GM12878 (cell line): ENCODE measurements at regions not wholly inside any gene's neighbourhood (a gene's known extent, or its start where the extent isn't known, plus 50 kb on each side); places are given as distances from the start of the nearest gene placed in this dataset.

ENCODE experiments used
- ATAC-seq: fragments of 200-7000 bp; cut with Tn5 transposase; 3 replicates; pipeline ENCODE4 v1.9.1; 2020; ENCODE audit warnings: mild to moderate bottlenecking, moderate library complexity
- BruUV-seq: library from RNA; stranded (reverse); fragments of 400-500 nt; replicated peaks from 2 replicates; lab custom pipeline; 2021; lab: Mats Ljungman, UMichigan
- CTCF ChIA-PET: fragments of 300-600 bp; sonication (Branson Sonifier 250); formaldehyde crosslinking; extraction: SDS; loops from one replicate; lab custom pipeline; 2021; ENCODE audit warnings: inconsistent platforms; lab: Yijun Ruan, JAX
- POLR2A ChIA-PET: fragments of 350-600 bp; formaldehyde crosslinking; extraction: SDS; loops from one replicate; lab custom pipeline; 2021; ENCODE audit warnings: inconsistent platforms; lab: Charles Lee
- RAD21 ChIA-PET: fragments of 300-600 bp; sonication (Branson Sonifier 250); formaldehyde crosslinking; loops from one replicate; lab custom pipeline; 2023; ENCODE audit warnings: antibody characterized with exemption; ENCODE audit not compliant: unreplicated experiment; lab: Charles Lee
- SMC1A ChIA-PET: fragments of 300-600 bp; sonication (Branson Sonifier 250); formaldehyde crosslinking; loops from one replicate; lab custom pipeline; 2023; ENCODE audit not compliant: unreplicated experiment, uncharacterized antibody; lab: Charles Lee
- DNase-seq: peaks from one replicate; pipeline ENCODE4 v3.0.0-alpha.2; 2011; ENCODE audit warnings: low read depth, low spot score
- FAIRE-seq: peaks from 3 replicates; lab custom pipeline; 2011; peaks lifted over from hg19 to GRCh38; lab: Jason Lieb, UNC
- H2AFZ ChIP-seq: 2 replicates; pipeline ENCODE4 v1.6.0; 2011; ENCODE audit warnings: low read depth, low read length, control low read depth; ENCODE audit not compliant: control insufficient read depth
- H3K27ac ChIP-seq: 2 replicates; pipeline ENCODE4 v1.5.1; 2011; ENCODE audit warnings: control low read depth; ENCODE audit not compliant: control insufficient read depth, insufficient read depth
- H3K27me3 ChIP-seq, 2 experiments: replicated peaks in 1 of 2; 2 replicates each; pipeline versions ENCODE4 v1.6.0 to v1.6.1; 2011; ENCODE audit warnings: low read length in 1 of 2; ENCODE audit not compliant: control insufficient read depth in 2 of 2, insufficient read depth in 2 of 2
- H3K36me3 ChIP-seq, 2 experiments: 2 replicates each; pipeline ENCODE4 v1.5.1; 2011; ENCODE audit warnings: low read length in 1 of 2; ENCODE audit not compliant: control insufficient read depth in 2 of 2, insufficient read depth in 2 of 2
- H3K4me1 ChIP-seq: 2 replicates; pipeline ENCODE4 v1.6.1; 2011; ENCODE audit warnings: mild to moderate bottlenecking, low read length, moderate library complexity, mixed read lengths; ENCODE audit not compliant: control insufficient read depth, insufficient read depth
- H3K4me2 ChIP-seq: 2 replicates; pipeline ENCODE4 v1.6.0; 2011; ENCODE audit warnings: control low read depth; ENCODE audit not compliant: control insufficient read depth, insufficient read depth
- H3K4me3 ChIP-seq: fragments of 200-600 bp; sonication (generic); 2 replicates; pipeline ENCODE4 v1.5.1; 2016
- H3K79me2 ChIP-seq: 2 replicates; pipeline ENCODE4 v1.6.0; 2011; ENCODE audit warnings: low read length; ENCODE audit not compliant: control insufficient read depth, insufficient read depth
- H3K9ac ChIP-seq: 2 replicates; pipeline ENCODE4 v1.8.0; 2011; ENCODE audit warnings: low read length, control low read depth, mixed read lengths; ENCODE audit not compliant: control insufficient read depth, insufficient read depth
- H3K9me3 ChIP-seq: replicated peaks from 3 replicates; pipeline ENCODE4 v1.5.1; 2011; ENCODE audit warnings: mild to moderate bottlenecking, low read length; ENCODE audit not compliant: control insufficient read depth, insufficient read depth
- H4K20me1 ChIP-seq: 2 replicates; pipeline ENCODE4 v1.6.0; 2011; ENCODE audit not compliant: control insufficient read depth, insufficient read depth
- BCL11A ChIP-seq: IDR thresholded peaks from 2 replicates; pipeline ENCODE4 v1.6.1; 2011; ENCODE audit warnings: low read depth, low read length
- CHD2 ChIP-seq: IDR thresholded peaks from 2 replicates; pipeline ENCODE4 v1.6.1; 2011; ENCODE audit warnings: low read depth, low read length, improper control_type of control experiment, borderline replicate concordance
- CREM ChIP-seq: IDR thresholded peaks from 2 replicates; pipeline ENCODE4 v1.6.1; 2014; ENCODE audit warnings: antibody characterized with exemption, low read depth
- E2F4 ChIP-seq: IDR thresholded peaks from 2 replicates; pipeline ENCODE4 v1.6.1; 2012; ENCODE audit warnings: low read depth, low read length, improper control_type of control experiment
- EZH2 ChIP-seq: IDR thresholded peaks from 2 replicates; pipeline ENCODE4 v1.6.1; 2012; ENCODE audit warnings: low read depth, mild to moderate bottlenecking, control low read depth, inconsistent platforms, low read length, borderline replicate concordance; ENCODE audit not compliant: control insufficient read depth
- GABPA ChIP-seq: IDR thresholded peaks from 2 replicates; pipeline ENCODE4 v1.6.1; 2014; ENCODE audit warnings: antibody characterized with exemption, low read depth, mild to moderate bottlenecking, inconsistent platforms
- IRF4 ChIP-seq: IDR thresholded peaks from 2 replicates; pipeline ENCODE4 v1.6.1; 2011; ENCODE audit warnings: low read depth, low read length
- MEF2A ChIP-seq: IDR thresholded peaks from 2 replicates; pipeline ENCODE4 v1.6.1; 2011; ENCODE audit warnings: low read depth, mild to moderate bottlenecking, low read length, moderate library complexity; ENCODE audit not compliant: insufficient read depth
- POLR2AphosphoS2 ChIP-seq: IDR thresholded peaks from 2 replicates; pipeline ENCODE4 v1.6.1; 2011; ENCODE audit warnings: low read depth, mild to moderate bottlenecking, low read length, improper control_type of control experiment, moderate library complexity
- RAD21 ChIP-seq: IDR thresholded peaks from 2 replicates; pipeline ENCODE4 v1.6.1; 2011; ENCODE audit warnings: mild to moderate bottlenecking, low read depth, low read length, moderate library complexity; ENCODE audit not compliant: insufficient read depth
- REST ChIP-seq: IDR thresholded peaks from 2 replicates; pipeline ENCODE4 v1.6.1; 2012; ENCODE audit warnings: mild to moderate bottlenecking, low read depth, low read length
- RFX5 ChIP-seq: IDR thresholded peaks from 2 replicates; pipeline ENCODE4 v1.6.1; 2011; ENCODE audit warnings: low read depth, low read length, improper control_type of control experiment
- RUNX3 ChIP-seq: IDR thresholded peaks from 2 replicates; pipeline ENCODE4 v1.6.1; 2012; ENCODE audit warnings: low read length, inconsistent platforms
- SP1 ChIP-seq: IDR thresholded peaks from one replicate; pipeline ENCODE4 v1.6.1; 2011; ENCODE audit warnings: low read depth, low read length
- YY1 ChIP-seq: IDR thresholded peaks from 2 replicates; pipeline ENCODE4 v1.6.1; 2011; ENCODE audit warnings: low read depth, mild to moderate bottlenecking, low read length
- ZNF207 ChIP-seq: fragments of 450-650 bp; IDR thresholded peaks from 2 replicates; pipeline ENCODE4 v1.6.1; 2014; ENCODE audit warnings: antibody characterized with exemption, mild to moderate bottlenecking, borderline replicate concordance
- ZNF217 ChIP-seq: fragments of 450-650 bp; IDR thresholded peaks from 2 replicates; pipeline ENCODE4 v1.6.1; 2017; ENCODE audit warnings: antibody characterized with exemption, mild to moderate bottlenecking
- in situ Hi-C: fragments of 300-500 bp; cut with MboI; formaldehyde crosslinking; loops from 9 replicates; pipeline ENCODE4 v1.14.3; 2018; ENCODE audit warnings: mixed read lengths
- intact Hi-C: fragments of 100-400 bp; cut with micrococcal nuclease; formaldehyde crosslinking; loops from one replicate; pipeline ENCODE4 v1.14.2; 2022; ENCODE audit not compliant: unreplicated experiment
- TF ChIP-seq, protein P1 (sequence below): fragments of 450-650 bp; IDR thresholded peaks from 2 replicates; pipeline ENCODE4 v1.6.1; 2016; ENCODE audit warnings: mild to moderate bottlenecking, moderate library complexity, borderline replicate concordance
- TF ChIP-seq, protein P2 (sequence below): IDR thresholded peaks from 2 replicates; pipeline ENCODE4 v1.6.1; 2012; ENCODE audit warnings: low read depth, low read length, improper control_type of control experiment

- H3K9ac ChIP-seq, result no peak overlapping the region
- no peak overlapping the region for H3K4me2 ChIP-seq
- no peak overlapping the region for H3K4me3 ChIP-seq
- no peak overlapping the region for H2AFZ ChIP-seq
- H3K27ac ChIP-seq, result no peak overlapping the region
- intact Hi-C loops (no loop called here), in situ Hi-C loops (no loop called here)
- CTCF ChIA-PET, result interaction anchor here (1.7 kb wide), 1 partner anchor 28 kb away, joined by 5 read pairs; no protein-coding TSS in a partner anchor
- no peaks in the 10 kb centered on the region for H3K79me2 ChIP-seq
- no peaks in the 10 kb centered on the region; the same call in 2 of the 3 replicates for H3K9me3 ChIP-seq
- DNase-seq (no peak), FAIRE-seq (no peak), ATAC-seq (no peak)
- BruUV-seq, result no TSS peak
- RAD21 ChIA-PET, result no interaction called here
- no peaks in the 10 kb centered on the region for H3K36me3 ChIP-seq
- H4K20me1 ChIP-seq, result no peaks in the 10 kb centered on the region
- no peaks in the 10 kb centered on the region for H3K27me3 ChIP-seq
- no peaks in the 10 kb centered on the region for H3K4me1 ChIP-seq
- SMC1A ChIA-PET, result interaction anchor here (0.7 to 1.1 kb wide), 4 partner anchors 8 to 393 kb away, joined by 3 to 4 read pairs (median 3); no protein-coding TSS in a partner anchor
- POLR2A ChIA-PET, result no interaction called here
- TF ChIP-seq RFX5 (no peak), IRF4 (no peak), GABPA (no peak), CREM (no peak), E2F4 (no peak), RAD21 (no peak), BCL11A (no peak), REST (no peak), POLR2AphosphoS2 (no peak), YY1 (no peak), ZNF207 (no peak), RUNX3 (no peak), MEF2A (no peak), EZH2 (no peak), SP1 (no peak), ZNF217 (no peak), CHD2 (no peak)
- TF ChIP-seq, protein P1, sequence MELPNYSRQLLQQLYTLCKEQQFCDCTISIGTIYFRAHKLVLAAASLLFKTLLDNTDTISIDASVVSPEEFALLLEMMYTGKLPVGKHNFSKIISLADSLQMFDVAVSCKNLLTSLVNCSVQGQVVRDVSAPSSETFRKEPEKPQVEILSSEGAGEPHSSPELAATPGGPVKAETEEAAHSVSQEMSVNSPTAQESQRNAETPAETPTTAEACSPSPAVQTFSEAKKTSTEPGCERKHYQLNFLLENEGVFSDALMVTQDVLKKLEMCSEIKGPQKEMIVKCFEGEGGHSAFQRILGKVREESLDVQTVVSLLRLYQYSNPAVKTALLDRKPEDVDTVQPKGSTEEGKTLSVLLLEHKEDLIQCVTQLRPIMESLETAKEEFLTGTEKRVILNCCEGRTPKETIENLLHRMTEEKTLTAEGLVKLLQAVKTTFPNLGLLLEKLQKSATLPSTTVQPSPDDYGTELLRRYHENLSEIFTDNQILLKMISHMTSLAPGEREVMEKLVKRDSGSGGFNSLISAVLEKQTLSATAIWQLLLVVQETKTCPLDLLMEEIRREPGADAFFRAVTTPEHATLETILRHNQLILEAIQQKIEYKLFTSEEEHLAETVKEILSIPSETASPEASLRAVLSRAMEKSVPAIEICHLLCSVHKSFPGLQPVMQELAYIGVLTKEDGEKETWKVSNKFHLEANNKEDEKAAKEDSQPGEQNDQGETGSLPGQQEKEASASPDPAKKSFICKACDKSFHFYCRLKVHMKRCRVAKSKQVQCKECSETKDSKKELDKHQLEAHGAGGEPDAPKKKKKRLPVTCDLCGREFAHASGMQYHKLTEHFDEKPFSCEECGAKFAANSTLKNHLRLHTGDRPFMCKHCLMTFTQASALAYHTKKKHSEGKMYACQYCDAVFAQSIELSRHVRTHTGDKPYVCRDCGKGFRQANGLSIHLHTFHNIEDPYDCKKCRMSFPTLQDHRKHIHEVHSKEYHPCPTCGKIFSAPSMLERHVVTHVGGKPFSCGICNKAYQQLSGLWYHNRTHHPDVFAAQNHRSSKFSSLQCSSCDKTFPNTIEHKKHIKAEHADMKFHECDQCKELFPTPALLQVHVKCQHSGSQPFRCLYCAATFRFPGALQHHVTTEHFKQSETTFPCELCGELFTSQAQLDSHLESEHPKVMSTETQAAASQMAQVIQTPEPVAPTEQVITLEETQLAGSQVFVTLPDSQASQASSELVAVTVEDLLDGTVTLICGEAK, result no peak
- TF ChIP-seq, protein P2, sequence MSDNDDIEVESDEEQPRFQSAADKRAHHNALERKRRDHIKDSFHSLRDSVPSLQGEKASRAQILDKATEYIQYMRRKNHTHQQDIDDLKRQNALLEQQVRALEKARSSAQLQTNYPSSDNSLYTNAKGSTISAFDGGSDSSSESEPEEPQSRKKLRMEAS, result no peak
These were observed 1043.9 kb downstream of the TSN start for GRCh38 chr2:122799391-122799790.
